HG02884 (cell line): ENCODE measurements at regions not wholly inside any gene's neighbourhood (a gene's known extent, or its start where the extent isn't known, plus 50 kb on each side); places are given as distances from the start of the nearest gene placed in this dataset.

Experiments used
- ATAC-seq: cut with Tn5 transposase; IDR thresholded peaks from one replicate; pipeline ENCODE4 v1.9.1; 2021; ENCODE audit warnings: mild to moderate bottlenecking, moderate library complexity; ENCODE audit not compliant: unreplicated experiment

DNA sequence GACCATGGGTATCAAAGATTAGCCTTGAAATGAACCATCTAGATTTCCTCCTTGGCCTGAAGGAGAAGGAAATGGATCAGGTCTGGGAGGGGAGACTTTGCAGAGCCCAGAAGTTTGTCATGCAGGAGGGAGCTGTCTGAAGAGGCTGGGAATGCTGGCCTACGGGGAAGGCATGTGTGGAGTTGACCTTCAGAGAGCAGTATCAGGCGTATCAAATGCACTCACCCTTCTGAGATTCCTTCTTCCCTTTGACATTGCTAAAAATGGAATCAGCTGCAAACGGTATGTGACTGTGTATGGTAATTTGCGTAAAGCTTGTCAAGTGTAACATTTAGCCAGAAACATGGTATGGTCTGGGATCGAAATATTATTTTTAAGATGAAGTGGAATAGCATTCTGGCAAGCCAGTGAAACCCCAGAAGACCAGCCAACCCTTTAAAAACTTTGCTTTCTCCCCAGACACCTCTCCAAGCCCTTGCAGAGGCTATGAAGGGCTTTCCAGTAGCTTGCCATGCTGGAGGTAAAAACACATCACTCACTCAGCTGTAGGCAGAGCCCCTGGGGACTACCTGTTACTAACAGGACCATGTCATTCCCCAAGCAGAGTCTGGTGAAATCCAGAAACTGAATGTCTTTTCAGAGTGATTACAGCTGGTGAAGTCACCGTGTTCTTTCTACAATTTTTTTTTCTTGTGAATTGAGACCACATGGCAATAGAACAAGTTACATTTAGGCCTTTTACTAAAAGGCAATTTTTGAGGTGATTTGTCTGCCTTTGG lies 174.7 kb upstream of the SLC24A5 start:
- no peak for ATAC-seq

DNA sequence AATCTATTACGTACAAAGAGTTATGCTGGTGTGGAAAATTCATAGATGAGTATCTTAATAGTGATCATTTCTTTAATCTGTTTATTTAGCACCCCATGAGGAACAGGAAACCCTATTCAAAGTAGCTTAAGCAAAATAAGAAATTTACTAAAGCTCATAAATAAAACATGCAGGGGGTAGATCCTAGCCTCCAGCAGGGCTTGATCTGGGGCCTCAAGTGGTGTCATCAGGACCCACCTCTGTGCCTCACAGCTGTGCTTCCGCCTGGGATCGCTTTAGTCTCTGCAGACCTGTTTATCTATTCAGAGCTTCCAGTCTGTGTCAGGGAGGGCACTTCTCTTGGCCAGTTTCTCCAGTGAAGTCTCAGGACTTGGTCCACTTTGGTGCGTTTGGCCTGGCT lies 171.0 kb upstream of the SLC24A5 start:
- no peak for ATAC-seq

DNA sequence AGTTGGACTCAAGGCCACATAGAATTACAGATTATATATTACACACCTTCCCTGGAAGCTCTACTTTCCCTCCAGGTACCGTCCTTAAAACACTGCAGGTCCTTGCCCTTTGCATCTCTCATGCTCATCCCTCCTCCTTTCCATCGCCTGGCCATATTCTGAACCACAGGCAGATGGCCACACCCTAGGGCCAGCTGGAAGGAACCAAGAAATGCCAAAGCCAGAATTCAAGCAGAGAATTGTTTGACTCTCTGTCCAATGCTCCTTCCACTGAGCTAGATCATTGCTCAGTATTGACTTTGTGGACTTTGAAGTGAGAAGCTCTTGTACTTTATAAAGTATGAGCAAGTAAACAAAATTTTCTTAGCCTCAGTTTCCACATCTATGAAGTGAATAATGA lies 170.3 kb upstream of the SLC24A5 start:
- no peak for ATAC-seq

DNA sequence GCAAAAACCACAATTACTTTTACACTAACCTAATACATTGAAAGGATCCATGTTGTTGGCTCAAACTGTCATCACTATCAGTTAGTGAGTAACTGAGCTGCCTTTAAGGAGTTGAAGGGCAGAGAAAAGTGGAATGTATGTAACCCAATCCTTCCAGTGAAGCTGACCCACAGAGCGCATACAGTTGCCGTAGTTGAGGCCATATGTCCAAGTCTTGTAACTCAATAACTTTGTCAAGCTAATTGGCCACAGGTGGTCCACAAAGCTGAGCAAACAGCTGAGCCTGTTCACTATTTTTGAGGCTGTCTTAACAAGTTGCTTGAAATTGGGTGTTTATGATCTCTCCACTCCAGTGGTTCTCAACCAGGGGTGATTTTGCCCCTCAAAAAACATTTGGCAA lies 169.0 kb upstream of the SLC24A5 start:
- no peak for ATAC-seq

DNA sequence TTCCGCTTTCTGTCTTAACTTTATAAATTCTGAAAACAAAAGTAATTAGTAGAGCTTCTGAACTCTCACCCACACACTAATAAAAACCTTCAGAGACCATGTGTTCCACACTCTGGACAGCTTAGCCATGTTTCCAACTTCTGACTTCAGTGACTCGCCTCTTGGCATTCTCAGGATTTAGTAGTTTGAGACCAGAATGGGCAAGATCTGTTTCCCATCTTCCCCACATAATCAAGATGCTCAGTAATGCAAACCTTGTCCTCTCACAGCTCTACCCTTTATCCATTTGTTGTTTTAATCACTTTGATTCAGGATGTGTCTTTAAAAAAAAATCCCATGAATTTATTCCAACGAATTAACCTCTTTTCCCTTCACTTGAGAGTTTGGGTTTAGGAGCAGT lies 166.6 kb upstream of the SLC24A5 start:
- no peak for ATAC-seq

DNA sequence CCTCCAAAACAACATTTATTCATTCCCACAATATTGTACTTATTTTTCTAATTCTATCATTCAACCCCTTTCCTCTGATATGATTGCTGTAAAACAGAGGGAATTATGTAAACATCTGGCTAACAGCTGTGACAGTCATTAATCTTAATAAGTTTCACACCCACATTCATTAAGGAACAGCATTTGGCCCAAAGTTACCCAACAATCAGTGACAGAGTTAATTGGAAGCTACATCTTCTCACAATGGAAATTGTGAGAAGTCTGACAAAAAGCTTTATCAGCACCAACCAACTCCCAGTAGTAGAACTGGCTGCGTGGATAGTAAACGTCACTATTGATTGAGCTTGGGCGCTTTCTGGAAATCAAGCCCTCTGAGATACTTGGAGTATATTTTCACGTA lies 165.8 kb upstream of the SLC24A5 start:
- ATAC-seq = no peak

DNA sequence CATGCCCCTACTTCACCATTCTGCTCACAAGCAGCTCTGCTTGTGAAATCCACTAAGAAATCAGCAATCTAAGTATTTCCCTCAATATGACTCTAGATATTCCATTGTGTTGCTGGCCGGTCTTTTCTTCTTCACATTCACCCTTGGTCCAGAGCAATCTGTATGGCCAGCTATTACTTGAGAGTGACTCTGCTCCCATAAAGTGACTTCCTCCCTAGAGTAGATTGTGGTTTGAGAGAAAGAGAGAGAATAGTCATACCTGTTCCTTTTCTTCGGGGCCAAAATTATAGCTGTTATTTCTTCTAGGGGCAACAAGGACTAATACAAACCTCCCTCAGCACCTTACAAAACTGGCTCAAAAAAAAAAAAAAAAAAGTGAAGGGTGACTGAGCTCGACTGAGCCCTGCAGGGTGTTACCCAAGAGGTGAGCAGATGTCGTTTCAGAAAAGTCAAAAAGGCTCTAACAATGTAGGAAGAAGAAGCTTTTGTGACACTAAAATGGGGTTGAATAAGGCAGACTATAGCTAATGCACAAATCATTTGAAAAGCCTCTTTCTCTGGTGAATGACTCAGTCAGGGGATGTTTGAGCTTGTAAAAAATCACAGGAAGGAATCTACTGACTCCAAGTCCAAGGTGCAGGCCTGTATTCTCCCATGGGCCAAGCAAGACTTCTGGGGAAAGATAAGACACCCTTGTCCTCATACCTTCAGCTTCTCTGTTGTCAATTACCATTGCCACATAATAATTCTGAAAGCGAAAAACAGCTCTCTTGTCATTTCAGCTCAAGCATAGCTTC lies 161.0 kb upstream of the SLC24A5 start:
- no peak for ATAC-seq

DNA sequence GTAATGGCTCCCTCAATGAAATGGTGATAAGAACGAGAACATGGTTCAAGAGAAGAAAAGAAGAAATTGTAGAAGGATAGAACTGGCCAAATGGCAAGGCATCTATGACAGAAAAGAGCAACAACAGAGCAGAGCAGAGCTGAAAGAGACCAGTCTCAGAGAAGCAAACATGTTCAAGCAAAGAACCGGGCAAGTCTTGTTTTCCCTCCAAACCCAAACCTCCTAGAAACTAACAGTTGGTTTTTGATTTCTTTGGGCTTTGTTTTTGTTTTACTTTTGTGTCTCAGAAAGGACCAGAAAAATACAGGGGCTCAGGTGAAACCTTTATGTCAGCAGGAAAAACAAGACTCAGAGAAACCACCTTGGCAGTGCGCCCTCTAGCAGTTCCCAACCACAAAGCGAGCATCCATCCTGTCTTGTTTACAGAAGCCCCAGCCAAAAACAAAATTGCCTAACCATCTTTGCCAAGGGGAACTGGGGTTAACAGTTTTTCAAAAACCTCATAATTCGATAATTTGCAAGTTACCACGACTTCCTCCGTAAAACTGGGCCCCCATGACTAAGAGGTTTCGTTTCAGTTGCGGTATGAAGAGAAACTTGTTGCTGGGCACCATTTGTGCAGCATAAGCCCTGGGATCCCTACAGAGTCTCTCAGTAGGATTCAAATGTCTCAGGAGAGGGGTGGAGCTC lies 159.2 kb upstream of the SLC24A5 start:
- ATAC-seq = peak; percentile 87

DNA sequence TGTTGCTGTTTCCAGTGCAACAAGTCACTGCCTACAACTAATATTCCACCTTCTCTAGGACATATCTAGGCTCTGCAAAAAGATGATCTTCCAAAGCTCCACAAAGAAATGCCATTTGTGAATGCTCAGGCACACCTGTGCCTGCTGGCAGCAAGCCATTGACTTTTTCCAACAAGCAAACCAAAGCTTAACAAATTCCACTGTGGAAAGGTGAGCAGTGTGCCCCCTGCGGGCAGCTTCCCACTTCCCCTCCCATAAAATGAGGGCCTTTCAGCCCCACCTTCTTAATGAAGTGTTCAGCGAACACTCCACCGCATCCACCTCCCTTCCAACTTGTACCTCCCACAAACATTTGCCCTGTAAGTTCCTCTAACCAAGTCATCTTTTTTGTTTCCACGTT lies 157.5 kb upstream of the SLC24A5 start:
- no peak for ATAC-seq

DNA sequence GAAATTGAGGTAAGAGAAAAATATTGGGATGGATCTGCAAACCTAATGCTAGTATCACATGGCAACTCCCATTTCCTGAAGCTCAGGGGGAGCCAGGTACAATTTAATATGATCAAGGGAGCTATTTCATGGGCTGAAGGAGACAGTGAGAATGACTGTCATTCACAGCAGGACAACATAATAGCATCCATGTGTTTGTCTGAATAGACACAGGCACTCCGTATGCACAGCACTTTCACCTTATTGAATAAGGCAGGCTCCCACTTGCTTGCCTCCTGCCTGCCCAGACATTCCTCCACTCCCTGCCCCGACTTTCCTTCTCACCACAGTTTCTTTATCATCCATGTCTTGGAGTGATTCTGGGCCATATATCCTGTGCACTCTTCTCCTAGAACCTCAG lies 156.6 kb upstream of the SLC24A5 start:
- no peak for ATAC-seq

DNA sequence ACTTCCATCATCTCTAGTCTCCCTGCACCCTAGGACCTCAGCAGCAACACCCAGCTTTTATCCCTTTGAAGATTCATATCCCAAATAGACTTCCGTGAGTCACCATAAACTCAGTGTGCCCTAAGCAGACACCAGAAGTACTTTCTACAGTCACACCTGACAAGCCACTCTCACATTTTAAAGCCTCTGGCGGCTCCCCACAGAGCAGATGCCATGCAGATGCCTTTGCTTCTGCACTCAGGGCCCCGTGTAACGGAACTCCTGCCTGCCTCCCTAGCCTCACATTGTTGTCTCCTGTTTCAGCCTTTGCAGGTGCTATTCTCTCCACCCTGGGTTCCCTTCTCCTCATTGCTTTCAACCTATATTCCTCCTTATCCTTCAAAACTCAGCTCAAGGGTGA lies 155.5 kb upstream of the SLC24A5 start:
- ATAC-seq = no peak

DNA sequence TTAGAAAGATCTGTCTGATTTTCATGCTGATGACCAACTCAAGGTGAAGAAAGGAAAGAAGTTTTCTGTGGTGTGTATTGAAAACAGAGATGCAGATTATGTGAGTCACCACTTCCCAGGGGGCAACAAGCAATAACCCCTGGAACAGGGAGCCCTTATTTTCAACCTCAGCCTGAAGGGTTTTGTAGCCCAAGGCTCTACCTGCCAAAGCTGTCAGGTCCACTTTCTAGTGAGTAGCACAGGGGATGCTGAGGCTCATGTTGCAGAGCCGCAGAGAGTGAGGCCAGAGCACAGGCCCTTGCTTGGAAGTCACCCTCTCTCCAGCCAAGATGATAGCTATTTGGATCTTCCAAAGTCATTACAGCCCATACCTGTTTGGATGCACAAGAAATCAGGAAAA lies 152.2 kb upstream of the SLC24A5 start:
- ATAC-seq = no peak

DNA sequence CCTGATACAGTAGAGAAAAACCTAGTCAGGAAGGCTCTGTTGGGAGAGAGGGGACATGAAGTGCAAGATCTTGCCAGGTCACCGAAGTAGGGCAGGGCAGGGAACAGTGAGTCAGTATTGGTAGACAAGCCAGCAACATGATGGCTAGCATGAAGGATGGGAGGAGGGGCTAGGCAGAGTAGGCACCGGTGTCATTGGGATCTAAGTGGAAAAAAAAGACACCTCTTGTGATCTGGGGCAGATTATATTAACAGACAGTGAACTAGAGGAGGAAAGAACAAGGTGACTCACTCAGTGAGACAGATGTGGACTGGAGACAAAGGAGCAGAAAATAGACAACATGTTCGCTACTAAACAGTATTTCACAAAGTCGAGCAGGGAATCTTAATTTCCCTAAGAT lies 149.2 kb upstream of the SLC24A5 start:
- ATAC-seq = no peak

DNA sequence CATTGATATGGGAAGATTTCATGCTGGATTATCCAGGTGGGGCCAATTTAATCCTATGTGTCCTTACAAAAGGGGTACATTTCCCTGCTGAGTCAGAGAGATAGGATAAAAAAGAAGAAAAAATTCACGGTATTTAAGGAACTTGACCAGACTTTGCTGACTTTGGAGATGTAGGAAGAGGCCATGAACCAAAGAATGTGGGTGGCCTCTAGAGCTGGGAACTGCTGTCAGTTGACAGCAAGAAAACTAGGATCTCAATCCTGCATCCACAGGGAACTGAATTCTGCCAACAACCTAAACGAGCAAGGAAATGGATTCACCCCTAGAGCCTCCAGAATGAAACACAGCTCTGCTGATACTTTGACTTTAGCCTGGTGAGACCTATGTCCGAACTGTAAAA lies 148.1 kb upstream of the SLC24A5 start:
- ATAC-seq = no peak

DNA sequence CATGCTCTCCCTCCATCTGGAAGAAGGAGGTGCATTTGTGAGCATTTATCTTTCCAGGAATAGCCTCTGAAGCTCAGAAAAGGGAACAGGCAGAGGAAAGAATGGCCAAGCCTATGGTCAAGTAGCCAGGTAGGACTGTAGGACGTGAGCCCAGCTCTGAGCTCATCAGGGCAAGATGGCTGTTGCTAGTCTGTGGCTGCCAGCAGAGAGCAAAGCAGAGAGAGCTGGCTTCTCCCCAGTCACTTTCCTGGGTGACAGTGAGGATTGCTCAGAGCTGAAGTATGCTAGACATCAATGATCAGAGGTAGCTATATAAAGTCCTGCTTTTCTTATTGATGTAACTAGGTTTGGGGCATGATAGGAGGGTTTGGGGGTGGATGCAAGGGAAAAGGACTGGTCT lies 146.1 kb upstream of the SLC24A5 start:
- no peak for ATAC-seq

DNA sequence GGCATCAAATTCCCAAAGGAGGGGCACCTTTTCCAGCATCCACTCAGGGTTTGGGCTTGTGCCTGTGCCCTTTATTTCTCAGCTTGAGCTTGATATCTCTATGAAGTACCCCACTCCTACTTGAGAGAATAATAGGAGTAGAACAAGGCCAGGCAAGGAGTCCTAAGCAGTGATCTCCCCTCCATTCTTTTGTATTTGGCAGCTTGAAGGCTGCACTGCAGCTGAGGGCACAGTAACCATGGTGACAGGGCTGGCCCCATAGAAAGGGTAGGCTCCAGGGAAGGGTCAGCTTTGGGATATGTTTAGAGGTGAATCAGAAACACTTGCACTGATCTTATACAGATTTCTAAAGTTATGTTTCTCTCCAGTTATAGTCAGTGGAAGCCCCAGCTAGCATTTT lies 145.4 kb upstream of the SLC24A5 start:
- ATAC-seq = no peak

DNA sequence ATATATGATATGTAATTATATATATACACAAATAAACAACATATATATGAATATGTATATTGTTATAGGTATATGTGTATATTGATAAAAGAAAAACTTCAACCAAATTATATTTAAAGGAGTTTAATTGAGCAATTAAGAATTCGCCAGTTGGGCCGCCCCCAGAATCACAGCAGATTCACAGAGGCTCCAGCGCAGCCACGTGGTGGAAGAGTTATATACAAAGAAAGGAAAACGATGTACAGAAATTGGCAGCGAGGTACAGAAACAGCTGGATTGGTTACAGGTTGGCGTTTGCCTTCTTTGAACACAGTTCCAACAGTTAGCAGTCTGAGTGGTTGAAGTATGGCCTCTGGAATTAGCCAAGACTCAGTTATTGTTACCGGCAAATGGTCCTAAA lies 137.3 kb upstream of the SLC24A5 start:
- no peak for ATAC-seq

DNA sequence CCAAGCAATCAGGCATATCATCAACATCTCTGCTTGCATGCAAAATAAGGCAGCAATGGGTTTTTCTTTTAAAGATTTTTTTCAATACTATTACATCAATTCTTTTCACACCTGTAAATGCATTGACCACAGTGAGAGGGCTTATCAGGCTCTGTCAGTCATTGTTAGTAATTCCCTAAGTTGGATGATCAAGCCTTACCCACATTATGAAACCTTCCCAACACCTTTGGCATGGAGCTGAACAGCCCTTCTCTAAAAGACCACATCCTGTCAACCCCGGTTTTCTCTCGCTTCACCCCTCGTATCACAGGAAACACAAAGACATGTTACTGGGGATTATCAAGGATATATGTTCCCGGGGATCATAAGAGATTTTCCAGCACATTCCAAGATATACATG lies 135.2 kb upstream of the SLC24A5 start:
- no peak for ATAC-seq

DNA sequence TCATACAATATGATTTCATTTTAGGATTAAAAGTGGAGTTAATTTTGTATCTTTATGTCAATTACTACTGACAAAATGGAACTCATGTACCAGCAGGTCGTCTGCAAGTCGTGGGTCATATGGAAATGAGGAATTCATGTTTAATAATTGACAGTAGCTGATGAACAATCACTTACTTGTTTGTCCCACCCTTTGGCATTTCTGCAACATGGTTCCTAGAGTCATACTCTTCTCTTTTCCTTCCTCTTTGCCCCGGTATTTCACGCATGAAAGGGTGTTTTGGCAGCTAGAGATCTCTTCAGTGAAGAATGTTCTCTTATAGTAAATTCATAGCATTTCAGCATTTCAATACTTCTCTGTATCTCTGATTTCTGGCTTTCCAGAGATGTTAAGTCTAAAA lies 133.3 kb upstream of the SLC24A5 start:
- no peak for ATAC-seq

DNA sequence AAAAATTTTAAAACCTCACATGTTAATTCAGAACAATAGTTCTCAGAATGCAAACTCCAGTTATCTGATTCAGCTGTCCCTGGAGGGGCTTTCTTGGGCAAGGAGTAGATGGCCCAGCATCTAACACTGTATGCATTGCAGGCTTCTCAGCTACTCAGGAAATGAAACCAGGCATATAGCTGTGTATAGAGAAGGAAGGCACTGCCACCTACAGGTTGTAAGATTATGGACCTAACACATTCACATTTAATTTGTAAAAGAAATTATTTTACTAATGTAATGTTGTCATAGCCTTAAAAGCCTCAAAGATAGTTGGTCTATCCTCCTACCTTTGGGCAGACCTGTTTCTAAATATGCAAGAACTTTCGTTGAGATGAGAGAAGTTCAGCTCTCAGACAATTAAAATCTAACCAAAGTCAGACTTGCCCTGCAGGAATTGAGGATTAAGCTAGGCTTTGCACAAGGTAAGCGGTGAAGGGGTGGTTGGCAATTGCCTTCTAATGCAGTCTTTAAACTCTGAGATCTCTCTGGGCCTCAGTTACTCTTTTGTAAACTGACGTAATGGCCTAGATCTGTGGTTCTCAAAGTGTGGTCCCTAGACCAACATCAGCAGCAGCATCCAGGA lies 132.8 kb upstream of the SLC24A5 start:
- ATAC-seq = peak; percentile 90

DNA sequence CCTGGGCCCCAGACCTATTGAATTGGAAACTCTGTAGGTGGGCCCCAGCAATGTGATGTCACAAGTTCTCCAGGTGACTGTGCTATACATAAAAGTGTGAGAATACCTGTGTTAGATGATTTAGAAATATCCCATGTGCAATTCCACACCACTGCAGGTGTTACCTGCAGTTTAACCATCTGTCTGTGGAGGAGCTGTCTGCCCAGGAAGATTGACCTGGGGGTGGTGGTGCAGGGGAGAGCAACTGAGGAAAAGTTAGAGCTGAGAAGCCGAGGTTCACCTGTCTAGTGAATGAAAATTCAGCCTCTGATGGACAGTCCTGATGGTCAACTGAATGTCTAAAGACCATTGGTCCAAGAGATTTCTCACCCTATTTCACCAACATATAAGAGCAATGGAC lies 132.2 kb upstream of the SLC24A5 start:
- no peak for ATAC-seq

DNA sequence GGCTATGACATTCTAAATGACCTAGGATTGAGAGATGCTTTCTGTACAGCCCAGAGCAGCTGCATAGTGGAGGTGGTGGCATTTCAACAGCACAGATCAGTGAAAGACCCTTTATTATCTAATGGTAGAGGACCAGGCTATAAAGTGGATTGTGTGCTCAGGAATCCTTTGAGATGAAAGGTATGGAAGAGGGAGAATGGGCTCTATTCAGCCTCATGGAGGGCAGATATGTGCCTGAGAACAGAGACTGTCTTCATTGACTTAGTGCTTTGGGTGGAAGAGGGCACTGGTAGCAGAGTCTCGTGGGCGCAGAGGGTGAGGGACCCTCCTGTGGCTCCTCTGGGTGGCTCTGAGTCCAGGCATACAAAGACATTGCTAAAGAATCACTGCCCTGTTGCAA lies 130.0 kb upstream of the SLC24A5 start:
- ATAC-seq = no peak
